Activated CD8-positive, alpha-beta memory T cell treated with anti-CD3 and anti-CD28 coated beads, Interleukin-2, amount 50 U/mL, for 1 hour (primary cell): ENCODE measurements at regions not wholly inside any gene's neighbourhood (a gene's known extent, or its start where the extent isn't known, plus 50 kb on each side); places are given as distances from the start of the nearest gene placed in this dataset.

Experiments
- DNase-seq: peaks from one replicate; pipeline ENCODE4 v3.0.0-alpha.2; 2020; ENCODE audit errors: extremely low read depth

DNA sequence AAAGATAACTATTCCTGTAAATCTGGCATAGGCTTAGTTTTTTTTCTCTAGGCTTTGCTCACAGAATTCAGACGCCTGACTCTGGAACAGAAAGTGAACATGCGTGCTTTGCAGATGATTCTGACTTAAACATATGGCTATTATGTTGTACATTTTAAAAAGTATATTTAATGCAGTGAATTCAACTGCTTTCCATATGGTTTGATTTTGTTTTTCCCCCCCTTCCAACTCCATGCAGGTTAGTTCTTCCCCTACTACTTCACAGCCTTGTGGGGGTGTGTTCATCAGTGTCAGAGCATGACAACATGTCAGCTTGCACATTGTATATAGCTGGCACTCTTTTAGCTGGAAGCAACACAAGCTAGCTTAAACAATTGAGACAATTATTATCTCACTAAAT is 226.8 kb downstream of the TMEM167A start:
- no peak for DNase-seq

DNA sequence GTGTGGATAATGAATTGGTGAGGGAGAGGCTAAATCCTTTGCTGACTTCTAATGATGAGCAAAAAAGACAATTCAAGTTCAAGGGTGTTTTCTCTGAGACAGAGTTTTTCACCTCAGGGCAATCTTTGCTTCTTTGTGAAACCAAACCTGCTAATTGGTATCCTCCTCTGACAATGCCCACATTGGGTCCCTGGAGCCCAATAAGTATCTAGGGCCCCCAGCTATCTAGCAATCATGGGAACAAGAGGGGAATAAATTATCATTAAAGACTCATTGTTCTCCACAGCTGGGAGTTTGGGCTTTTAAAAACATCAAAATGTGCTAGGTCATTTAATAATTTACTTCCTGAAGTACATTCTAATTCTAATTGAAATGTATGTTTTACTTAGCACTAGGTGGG is 227.3 kb downstream of the TMEM167A start:
- no peak for DNase-seq

DNA sequence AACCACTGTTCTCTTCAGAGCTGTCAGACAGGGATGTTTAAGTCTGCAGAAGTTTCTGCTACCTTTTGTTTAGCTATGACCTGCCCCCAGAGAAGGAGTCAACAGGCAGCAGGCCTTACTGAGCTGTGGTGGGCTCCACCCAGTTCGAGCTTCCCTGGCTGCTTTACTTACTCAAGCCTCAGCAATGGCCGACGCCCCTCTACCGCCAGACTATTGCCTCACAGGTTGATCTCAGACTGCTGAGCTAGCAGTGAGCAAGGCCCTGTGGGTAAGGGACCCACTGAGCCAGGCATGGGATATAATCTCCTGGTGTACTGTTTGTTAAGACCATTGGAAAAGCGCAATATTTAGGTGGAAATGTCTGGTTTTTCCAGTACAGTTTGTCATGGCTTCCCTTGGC is 229.6 kb downstream of the TMEM167A start:
- no peak for DNase-seq

DNA sequence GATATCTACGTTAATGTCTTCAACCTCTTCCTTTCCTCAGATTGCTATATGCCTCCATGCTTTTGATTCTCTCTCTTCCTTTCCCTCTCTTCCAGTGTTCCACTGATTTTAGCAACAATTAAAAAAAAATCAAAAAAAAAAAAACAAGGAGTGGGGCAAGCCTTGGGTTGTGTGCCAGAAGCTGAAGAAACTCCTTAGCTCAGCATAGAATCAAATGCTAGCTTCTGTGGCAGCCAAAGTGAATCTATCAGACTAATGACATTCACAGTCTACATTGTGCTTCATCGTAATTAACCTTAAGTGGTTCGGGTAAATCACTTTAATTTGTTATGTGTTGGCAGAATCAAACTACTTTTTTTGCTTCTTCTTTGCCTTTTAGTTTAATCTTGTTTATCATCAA is 237.3 kb downstream of the TMEM167A start:
- no peak for DNase-seq

DNA sequence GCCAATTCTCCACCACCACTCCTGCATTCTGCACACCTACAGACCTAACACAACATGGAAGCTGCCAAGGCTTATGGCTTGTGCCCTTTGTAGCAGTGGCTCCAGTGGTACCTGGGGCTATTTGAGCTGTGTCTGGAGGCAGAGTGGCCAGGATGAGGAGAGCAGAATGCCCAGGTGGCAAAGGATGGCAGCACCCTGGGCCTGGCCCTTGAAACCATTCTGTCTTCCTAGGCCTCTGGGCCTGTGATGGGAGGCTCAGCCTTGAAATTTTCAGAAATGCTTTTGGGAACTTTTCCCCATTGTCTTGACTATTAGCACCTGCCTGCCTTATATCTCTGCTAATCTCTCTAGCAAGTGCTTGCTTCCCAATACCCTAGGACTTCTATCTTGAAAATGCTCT is 241.7 kb downstream of the TMEM167A start:
- DNase-seq = no peak

DNA sequence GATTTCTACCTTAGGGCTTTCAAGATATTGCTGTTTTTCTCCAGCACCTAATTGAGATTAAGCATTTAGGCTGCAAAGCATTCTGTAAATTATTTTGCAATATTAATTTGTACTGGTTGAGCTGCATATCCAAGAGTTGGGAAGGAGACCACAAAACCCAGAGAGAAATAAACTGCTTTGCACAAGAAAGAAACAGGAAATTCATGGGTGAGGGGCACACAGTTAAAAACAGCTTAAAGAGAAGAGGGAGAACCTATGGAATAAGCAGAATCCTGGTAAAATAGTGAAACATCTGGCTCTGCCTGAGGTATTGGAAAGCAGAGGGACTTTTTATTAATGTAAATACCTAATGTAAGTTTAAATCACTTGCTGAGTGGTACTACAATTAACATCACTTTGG is 243.0 kb downstream of the TMEM167A start:
- DNase-seq = no peak

DNA sequence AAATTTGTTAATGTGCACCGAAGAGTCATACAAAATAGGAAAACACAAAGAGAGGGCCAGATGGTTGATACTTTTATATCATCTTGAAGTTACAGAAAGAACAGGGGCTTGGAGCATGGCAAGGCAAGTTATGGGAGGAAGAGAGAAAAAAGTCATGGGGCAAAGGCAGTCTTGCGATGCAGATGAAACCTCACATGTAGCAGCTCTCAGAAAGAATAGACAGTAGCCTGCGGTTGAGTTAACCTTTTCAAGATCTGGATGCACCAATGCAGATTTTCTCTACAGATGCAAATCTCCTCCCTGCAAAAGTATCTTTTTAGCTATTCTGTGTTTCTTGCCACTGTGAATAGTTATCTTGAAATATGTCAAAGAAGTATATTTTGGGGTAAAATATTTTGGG is 243.9 kb downstream of the TMEM167A start:
- DNase-seq = no peak

DNA sequence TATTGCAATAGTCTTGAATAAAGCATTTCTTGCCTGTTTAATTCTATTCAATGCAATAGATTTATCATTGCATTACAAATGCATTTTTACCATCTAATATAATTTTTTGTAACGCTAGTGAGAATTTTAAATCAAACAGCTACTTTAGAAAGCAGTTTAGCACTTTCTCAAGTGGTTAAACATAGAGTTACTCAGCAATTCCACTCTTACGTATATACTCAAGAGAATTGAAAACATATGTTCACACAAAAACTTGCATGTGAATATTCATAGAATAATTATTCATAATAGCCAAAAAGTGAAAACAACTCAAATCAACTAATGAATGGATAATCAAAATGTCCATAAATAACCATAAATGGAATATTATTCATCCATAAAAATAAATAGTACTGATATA is 244.7 kb downstream of the TMEM167A start:
- no peak for DNase-seq

DNA sequence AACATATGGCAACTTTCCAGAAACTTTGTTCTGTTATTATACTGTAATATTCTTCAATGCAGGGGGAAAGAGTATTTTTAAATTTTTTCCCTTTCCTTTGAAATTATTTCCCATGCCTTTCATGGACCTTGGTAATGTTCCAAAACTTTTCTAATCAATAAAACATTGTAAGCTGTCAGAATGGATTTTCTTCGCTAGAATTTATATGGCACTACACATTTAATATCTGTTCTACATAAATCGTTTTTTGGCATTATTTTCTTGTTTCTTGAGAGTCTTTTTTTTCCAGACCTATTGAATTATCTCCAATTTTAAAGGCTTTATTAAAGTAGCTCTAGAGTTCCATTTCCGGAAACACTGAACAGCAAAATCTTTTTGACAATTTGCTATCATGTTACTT is 249.0 kb downstream of the TMEM167A start:
- no peak for DNase-seq

DNA sequence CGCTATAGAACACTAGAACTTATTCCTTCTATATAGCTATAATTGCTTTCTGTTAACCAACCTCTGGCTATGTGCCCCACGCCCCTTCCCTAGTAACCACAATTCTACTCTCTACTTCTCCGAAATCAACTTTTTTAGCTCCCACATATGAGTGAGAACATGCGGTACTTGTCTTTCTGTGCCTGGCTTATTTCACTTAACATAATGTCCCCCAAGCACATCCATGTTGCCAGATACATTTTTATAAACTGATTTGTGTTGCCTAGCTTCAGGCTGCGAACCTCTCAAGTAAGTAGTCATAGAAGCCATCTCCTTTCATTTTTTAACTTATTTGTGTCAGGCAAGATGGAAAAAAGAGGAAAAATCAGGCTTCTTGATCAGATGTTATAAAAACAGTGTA is 249.5 kb downstream of the TMEM167A start:
- DNase-seq = no peak

DNA sequence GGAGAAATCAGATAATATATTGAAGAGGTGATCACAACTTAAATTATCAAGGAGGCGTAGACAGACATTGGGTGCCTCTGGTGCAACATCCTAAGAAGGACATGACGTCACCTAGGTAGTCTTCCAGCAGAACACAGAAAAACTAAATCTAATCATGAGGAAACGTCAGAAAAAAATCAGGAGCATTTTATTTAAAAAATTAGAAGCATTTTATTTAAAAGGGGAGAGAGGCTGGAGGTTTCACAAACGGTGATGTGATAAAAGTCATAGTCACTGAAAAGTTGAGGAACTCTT is 254.6 kb downstream of the TMEM167A start:
- DNase-seq = no peak

DNA sequence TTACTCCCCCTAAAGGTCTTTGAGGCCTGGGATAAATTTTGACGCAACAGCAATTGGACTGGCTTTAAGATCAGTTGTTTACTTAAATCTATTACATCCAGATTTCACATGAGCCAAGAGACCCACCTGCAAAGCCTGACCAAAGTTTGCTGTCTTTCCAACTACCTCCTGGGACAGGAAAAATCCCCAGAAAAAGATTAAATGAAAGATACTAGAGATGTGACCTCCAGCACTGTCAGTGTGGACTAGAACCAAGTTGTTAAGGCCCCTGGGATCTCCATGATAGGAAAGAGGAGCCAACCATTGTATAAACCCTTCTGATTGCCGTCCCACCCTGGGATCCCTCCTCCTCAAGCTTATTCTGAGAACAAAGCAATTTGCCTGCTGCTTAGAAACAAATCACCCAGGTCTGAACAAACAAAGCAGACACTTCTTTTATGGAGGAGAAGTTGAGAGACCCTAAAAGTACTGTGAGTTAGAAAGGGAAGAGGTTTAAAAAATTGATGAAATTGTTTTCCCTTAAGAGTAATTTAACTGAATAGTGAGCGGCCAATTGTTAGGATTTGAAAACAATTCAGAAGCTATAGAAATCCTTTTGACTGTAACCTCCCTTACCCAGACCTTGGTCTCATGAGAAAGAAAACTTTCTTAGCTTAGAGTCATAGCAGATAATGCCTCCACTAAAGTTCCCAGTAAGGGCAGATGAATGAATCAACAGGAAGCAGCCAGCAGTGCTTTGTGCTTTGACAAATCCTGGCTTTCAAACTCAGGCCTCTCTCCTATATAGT is 255.2 kb downstream of the TMEM167A start:
- no peak for DNase-seq

DNA sequence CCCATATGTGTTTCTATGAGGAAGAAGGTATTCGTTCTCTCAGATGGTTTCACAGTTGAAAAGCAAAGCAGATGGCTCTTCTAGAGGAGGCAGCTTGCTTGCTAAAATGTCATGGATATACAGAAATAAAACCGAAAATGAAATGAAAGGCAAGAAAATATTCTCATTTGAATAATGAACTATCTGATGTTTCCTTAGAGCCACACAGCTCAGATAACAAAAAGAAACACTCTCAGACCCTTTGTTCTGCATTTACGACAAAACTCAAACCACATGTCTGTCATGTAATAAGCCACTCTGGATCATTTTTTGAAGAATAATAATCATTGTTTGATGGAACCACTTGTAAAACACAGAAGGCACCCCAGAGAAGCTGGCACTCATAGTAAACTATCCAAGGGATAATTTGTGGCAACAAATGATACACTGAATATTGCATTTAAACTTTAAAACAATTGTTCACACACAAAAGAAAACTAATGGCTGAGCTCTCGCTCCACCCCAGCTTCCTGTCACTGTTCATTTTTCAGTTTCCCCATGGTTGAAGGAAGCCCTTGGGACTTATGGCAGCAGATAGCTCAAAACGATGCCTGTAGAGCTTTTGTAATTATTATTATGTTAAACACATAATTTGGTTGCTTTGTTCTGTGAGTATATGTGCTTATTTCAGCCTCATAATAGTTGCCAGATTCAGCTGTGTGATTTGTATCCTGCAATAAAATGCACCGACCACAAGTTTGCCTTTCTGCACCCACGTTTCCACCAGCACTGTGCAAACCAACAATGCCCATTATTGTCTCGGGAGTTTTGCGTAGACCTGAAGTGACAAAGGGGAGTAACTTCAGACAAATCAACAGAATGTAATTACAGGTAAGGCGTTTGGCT is 256.0 kb downstream of the TMEM167A start:
- no peak for DNase-seq

DNA sequence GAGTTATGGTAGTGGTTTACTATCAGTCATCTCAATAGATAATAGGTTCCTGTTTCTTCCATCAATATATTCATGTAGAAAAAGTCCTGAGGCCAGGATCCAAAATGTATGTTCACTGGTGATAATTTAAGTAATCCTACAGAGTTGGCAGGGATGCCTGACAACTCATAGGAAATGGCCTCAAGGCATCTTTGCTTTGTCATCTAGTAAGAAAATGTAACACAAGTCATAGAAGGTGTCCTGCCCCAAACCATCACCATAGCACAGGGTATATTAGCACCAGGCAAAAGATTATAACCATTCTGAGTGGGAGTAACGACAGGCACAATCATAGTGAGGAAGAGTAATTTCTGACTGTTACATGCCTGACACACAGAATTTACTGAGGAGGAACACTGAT is 257.0 kb downstream of the TMEM167A start:
- DNase-seq = no peak

DNA sequence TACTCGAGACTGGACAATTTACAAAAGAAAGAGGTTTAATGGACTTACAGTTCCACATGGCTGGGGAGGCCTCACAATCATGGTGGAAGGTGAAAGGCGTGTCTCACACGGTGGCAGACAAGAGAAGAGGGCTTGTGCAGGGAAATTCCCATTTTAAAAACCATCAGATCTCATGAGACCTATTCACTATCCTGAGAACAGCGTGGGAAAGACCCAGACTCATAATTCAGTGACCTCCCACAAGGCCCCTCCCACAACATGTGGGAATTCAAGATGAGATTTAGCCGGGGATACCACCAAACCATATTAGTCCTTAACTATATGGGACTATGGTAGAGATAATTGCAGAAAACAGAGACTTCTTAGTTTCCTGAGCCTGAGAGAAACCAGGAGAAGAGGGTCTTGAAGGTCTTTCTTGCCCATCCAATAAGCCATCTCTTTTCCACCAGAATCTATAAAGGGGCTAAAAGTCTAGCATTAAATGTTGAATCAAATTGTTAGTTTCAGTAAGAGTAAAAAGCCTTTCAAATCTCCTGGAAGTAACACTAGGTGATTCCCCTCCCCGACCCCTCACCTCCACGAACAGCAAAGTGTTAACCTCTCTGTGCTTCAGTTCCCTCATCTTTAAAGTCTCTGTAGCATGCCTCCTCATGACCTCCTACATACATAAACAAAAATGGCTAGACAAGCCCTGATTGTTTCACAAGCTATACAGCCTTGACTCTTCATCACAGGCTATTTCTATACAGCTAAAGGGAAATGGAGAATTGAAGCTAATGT is 259.1 kb downstream of the TMEM167A start:
- DNase-seq = no peak

DNA sequence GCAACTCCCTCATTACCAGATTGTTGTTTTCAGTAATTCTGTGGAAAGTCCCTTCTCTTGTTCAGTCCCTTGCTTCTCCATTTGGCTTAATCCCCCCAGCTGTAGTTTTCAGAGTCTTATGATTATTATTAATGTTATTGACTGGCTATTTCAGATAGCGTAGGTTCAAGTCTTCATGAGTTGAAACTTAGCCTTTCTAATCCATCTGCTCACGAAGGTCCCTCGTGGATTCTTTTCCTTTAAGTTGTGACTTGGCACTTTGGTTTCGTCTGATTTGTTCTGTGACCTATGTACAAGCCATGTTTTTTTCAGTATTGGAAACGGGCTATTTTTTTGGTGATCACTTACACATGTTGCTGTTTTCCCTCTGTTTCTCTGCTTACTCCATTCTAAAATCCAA is 260.3 kb downstream of the TMEM167A start:
- no peak for DNase-seq

DNA sequence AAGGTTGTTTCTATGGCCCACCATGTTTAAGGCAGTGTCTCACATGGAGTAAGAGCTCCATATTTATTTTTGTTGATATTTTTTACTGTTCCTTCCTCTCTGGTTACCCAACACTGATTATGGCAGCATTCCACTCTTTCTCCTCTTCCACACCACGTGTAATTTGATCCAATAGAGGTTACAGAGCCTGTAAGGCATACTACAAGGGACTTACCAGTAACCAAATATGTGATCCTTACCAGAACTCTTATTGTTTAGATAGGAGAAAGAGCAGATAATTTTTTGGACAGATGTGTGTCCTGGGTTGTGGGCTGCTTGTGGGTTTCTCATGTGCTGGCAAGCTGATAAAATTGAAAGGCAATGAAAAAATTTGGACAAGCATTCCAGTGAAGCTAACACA is 261.3 kb downstream of the TMEM167A start:
- no peak for DNase-seq

DNA sequence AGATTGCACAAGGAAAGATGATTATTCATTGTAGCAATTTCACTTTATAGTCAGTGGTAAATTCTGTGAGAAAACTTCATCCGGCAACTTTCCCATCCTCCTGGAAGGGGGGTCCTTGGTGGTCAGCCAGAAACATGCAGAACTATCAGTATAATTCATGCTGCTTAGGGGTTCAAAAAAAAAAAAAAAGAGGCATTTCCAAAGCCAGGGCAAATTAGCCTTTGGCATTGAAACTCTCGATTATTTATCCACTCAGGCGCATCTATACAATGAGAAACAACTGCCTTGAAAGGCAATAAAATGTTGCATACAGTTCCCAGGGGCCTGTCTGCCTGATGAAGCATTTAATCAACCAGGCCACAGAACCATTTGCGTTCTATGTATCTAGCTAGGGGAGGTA is 263.3 kb downstream of the TMEM167A start:
- DNase-seq = no peak

DNA sequence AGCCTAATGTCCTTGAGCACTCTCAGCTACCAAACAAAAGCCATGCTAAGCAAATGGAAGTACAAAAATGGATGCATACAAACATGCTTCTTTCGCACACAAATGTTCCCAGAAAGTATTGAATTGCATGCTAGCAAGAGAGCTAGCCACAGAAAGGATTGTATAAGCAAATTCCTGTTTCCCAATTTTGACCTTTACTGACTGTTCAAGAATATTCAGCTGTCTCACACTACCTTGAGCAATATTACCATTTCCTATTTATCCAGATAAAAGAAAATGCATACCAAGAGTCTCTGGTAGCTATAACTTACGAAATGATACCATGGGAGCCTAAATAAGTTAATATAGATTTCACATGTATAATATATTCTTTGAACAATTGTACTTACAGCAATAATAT is 264.6 kb downstream of the TMEM167A start:
- no peak for DNase-seq

DNA sequence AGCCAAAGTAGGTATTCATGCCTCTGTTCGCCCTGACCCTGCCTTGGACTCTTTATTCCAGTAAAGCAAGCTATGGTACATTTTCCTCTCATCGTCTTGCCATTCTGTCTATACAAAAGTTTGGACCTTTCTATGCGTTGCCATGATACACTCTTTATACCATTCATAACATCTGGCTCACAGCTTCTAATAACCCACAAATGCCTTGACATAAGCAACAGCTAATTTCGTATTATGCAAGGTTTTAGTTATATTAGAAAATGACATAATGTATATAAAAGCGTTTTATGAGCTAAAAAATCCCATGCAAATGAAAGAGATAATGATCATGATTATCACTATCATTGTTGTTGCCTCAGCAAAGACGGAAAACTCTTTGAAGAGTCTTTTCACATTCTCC is 265.7 kb downstream of the TMEM167A start:
- DNase-seq = no peak

DNA sequence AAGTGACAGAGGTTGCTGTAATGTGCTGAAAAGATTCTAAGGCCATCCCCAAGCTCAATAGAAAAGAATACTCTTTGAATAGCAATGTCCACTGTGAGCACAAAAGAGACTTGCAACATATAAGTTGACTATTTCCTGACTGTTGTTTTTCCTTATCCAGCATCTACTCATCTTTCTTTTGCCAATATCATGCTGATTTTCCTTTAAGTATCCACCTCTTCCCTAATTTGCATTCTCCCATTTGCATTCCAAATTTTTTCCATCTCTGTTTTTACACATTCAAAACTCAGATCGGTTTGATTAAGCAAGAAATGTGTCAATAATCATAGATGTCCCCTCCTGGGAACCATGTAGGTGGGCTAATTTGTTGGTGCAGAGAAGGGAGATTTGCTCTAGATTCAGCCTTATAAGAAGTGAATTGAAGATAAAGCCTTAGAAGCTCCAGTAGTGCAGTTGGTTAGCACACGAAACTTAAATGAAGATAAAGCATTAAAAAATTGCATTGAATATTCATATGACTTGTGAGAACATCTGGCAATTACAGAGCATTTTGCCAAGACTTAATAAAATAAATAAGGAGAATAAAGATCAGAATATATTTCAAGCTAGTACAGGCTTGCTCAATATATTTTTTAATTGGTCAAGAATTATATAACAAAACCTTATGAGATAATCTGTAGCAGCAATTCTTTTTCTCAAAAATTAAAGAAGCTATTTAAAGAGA is 267.6 kb downstream of the TMEM167A start:
- DNase-seq = no peak

DNA sequence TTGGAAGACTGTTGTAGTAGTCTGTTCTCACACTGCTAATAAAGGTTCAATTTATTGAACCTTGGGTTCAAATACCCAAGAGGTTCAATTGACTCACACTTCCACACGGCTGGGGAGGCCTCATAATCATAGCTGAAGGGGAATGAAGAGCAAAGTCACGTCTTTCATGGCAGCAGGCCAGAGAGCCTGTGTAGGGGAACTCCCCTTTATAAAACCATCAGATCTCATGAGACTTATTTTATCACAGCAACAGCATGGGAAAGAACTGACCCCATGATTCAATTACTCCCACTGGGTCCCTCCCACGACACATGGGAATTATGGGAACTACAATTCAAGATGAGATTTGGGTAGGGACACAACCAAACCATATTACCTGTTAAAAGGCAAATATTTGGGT is 268.2 kb downstream of the TMEM167A start:
- no peak for DNase-seq
